Hypothalamus (tissue), 51 donors: ENCODE measurements at regions not wholly inside any gene's neighbourhood (a gene's known extent, or its start where the extent isn't known, plus 50 kb on each side); places are given as distances from the start of the nearest gene placed in this dataset.
"Not testable (repeated sequence)": the region's sequence is repeated elsewhere in the genome, so short reads cannot be mapped to it uniquely, and the experiment has no call there.

Experiments used
- DNase-seq, 51 donors: peaks; one replicate each; lab custom pipeline; 2025; lab: John Stamatoyannopoulos, UW

DNA sequence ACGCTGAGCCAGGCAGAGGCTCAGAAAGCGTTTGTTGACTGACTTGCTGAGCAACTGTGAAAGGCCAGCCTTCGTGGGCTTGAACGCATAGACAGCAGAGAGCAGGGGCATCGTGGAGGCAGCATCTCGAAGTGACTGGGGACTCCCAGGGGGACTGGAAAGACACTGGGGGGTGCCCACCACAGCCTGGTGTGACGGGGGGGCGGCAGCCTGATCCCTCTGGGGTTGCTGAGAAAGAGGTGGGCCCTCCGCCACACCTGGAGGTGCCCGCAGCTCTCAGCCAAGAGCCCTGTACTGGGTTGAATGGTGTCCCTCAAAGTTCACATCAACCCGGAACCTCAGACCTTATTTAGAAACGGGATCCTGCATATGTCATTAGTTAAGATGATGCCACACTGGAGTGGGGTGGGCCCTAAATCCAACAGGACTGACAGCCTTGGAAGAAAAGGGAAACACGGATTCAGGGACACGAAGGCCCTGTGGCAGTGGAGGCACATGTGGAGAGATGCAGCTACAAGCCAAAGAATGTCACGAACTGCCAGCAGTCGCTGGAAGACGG lies 84.6 kb downstream of the RFLNA start:
- no peak for DNase-seq

GRCh38 chr12:124378926-124379325 lies 84.0 kb downstream of the RFLNA start:
- no peak for DNase-seq

GRCh38 chr12:124377981-124378509 lies 83.2 kb downstream of the RFLNA start:
- no peak for DNase-seq

DNA sequence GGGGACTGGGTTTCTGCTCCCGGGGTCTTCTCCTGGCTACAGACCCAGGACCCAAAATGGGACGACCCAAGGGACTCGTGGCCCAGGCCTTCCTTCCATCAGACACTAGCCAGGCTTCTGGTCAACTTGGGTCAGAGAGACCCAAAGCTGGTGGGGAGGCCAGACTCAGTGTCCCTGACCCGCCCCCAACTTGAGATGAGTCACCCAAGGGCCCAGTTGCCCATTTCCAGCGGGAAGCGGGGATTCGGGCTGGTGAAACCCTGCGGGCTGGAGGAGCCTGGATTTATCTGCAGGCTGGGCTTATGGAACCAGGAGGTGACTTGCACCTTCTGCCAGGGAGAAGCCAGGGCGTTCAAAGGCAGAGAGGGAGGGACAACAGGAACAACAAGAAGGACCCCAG lies 81.5 kb downstream of the RFLNA start:
- no peak for DNase-seq

- no peak for DNase-seq
Measured at GRCh38 chr12:124375789-124376175, 80.9 kb downstream of the RFLNA start.

DNA sequence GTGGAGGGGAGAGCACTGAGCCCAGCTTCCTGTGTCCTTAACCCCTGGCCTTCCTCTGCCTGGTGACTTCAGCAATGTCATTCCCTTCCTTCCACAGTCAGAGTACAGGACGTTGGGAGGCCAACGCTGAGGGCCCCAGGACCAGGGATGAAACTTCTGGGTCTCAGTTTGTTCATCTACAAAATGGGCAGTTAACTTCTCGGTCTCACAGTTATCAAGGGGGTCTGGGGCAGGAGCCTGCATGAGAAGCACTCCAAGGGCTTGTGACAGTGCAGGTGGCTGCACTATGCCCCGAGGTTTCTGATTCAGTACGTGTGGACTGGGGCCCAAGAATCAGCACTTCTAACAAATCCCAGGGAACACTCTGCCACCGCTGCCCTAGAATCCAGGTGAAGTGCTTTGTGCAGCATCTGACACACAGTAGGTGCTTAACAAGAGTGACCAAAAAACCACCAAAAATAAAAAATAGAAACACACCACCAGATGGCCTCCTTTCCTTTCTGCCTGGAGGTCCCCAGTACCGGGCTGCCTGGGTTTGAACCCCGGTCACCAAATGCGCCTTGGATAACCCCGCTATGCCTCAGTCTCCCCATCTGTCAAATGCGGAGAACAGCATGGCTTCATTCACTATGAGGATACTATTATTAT lies 80.4 kb downstream of the RFLNA start:
- no peak for DNase-seq

DNA sequence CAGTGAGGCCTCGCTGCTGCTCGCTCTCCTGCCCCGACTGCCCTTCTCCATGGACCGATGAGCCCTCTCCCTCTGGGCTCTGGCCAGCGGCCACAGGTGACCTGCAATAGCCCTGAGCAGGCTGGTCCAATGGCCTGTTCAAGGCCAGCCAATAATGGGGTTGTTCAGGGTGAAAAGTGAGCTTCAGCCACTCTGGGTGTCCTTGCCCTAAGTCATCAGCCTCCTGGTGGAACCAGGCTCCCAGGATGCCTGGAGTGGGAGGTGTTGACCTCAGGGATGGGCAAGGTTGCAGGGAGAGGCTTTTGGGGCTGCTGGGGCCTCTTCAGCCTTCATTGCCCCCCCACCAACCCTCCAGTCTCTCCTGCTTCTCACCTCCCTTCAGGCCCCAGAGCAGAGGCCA lies 79.7 kb downstream of the RFLNA start:
- no peak for DNase-seq

GRCh38 chr12:124374147-124374546 lies 79.3 kb downstream of the RFLNA start:
- DNase-seq: no peak

GRCh38 chr12:124373701-124374100 lies 78.8 kb downstream of the RFLNA start:
- DNase-seq: not testable (repeated sequence)

- DNase-seq: no peak
Measured at GRCh38 chr12:124372831-124373230, 77.9 kb downstream of the RFLNA start.

DNA sequence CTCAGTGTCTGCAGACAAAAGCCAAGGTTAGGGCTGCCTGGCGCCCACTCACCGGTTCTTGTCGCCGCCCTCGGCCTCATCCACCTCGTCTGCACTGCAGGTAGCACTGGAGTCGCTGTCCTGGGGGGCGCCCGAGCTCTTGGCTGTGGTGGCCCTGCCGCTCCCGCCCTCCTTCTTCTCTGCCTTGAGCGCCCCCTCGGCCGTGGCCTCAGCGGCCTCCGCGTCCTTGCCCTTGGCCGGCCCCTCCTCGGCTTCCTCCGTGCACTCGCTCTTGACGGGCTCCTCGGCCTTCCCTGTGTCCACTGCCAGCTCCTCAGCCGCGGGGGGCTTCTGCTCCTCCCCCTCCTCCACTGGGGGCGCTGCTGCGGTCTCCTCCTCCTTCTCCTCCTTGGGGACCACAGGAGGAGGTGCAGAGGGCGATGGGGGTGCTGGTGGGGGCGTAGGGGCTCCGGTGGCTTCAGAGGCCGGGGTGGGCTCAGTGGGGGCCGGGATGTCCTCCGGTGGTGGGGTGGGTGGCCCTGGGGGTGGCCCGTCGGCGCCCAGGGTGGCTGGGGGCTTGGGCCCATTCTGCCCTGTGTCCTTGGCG lies 77.2 kb downstream of the RFLNA start:
- no peak for DNase-seq

DNA sequence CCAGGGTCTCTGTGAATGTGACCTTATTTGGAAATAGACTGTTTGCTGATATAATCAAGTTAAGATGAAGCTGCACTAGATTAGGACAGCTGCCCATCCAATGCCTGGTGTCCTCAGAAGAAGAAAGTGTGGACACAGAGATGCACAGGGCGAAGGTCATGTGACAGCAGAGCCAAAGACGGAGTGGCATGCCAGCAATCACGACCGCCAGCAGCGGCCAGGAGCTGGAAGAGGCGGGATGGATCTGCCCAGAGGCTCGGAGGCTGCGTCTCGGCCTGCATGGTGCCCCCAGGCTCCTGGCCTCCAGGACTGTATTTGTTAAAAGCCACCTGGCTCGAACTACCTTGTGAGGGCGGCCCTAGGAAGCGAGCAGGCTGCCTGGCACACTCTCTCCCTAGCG lies 76.5 kb downstream of the RFLNA start:
- peak in 1 of 51 donors; percentile 10 for DNase-seq

DNA sequence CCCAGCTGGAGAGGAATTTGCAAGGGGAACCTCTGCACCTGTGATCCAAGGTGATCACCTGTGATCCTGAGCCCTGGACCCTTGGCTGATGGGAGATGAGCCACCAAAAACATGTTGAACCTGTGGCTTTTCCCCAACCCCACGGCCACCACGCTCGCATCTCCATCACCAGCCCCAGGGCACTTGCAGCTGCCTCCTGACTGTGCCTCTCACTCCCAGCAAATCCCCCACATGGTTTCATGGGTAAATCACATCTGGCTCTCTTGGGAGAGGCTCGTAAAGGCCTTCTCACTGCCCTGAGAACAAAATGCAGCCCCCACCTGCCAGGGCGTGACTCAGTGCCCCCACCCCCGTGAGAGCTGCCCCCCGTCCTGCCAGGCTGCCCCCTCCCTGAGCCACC lies 76.0 kb downstream of the RFLNA start:
- DNase-seq: no peak

DNA sequence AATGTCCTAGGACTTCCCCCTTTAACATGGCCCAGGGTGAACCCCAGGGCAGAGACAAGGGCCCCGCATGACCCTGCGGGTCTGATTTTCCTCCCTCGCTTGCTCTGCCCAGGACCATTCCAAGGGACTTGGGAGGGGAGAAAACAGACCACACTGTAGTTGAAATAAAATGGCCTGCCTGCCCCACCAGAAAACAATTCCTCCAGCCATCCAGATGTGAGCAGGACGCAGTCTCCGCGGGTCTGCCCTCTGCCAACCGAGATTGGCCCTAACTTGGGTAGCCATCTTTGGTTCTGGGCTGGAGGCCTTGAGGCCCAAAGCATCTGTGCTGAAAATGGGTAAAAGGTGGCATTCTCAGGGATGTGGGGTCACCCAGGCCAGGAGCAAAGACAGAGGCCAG lies 75.5 kb downstream of the RFLNA start:
- no peak for DNase-seq

DNA sequence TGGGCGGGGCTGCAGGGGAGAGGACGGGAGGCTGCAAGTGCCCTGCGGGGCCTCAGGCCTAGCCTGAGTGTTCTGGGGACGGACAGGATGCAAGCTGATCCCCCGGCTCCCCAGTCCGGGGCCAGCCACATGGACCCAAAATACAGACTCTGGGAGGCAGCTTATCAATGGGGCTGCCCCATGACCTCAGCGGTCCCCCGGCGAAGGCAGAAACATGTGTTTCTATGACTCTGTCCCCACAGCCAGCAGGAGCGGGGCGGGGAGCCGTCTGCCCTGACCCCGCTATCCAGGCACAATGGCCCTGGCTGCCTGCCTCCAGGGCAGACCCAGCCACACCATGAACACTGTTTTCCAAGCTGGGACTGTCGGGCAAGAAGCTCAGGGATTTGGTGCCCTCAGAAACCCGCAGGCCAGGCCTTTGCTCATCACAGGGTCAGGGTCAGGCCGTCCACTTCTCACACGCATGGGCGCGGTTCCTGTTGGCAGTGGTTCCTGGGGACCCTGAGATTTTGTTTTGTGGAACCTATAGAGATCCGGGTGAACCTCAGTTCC lies 75.0 kb downstream of the RFLNA start:
- DNase-seq: peak in 28 of 51 donors; percentile 35 to 83 (median 66)

DNA sequence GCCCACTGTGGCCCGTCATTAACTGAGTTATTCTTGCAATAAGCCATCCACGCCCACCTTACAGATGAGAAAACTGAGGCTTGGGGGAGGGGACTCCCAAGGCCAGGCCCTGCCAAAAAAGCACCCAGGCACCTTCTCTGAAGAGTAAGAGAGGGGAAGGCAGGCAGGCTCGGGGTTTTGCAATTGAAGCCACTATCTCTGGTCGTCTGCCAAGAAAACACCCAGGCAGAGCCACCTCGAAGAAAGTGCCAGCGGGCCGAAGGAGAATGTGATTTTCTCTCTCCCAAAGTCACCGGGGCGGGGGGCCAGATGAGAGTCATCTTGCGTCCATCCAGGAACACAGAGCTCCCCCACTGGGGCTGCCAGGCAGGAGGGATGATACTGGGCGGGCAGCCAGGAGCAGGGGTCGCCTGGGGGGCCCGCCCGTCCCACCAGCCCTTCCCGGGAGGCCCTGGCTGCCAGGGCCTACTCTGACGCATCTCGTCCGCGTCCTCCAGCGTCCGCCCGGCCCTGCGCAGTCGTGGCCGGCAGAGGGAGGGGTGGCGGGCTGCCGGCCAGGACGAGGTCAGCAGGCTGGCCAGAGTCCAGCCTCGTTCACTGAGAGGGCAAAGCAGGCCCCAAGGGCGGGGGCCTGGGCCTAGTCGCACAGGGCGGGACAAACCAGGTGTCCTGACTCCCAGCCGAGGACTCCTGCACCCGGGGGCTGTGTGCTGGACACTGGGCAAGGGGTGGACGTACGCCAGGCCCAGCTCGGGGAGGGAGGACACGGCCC lies 74.3 kb downstream of the RFLNA start:
- peak in 50 of 51 donors; percentile 30 to 92 (median 82) for DNase-seq

DNA sequence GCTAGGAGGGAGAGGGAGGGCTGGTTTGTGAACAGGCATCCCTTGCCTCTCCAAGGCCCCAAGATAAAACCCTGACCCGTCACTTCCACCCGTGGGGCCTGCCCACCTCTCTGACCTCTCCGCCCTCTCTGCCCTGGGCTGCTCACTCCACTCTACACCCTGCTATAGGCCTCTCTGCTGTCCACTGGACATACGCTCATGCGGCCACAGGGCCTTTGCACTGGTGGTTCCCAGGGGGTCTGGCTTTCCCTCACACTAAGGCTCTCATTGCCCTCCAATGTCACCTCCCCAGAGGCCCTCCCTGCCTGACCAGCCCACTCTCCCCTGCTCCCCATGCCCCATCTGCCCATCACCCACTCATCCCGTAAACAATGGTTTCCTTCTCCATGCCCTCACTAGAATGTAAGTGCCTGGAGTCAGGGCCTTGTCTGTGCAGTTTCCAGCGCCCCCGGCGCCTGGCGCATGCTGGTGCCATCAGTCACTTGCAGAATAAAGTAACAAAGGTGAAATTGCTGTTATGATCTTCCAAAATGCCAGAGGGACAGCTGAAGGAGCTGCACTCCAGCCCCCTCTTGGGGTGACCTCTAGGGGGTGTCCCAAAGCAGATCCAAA lies 73.6 kb downstream of the RFLNA start:
- peak in 10 of 51 donors; percentile 12 to 51 (median 30) for DNase-seq

DNA sequence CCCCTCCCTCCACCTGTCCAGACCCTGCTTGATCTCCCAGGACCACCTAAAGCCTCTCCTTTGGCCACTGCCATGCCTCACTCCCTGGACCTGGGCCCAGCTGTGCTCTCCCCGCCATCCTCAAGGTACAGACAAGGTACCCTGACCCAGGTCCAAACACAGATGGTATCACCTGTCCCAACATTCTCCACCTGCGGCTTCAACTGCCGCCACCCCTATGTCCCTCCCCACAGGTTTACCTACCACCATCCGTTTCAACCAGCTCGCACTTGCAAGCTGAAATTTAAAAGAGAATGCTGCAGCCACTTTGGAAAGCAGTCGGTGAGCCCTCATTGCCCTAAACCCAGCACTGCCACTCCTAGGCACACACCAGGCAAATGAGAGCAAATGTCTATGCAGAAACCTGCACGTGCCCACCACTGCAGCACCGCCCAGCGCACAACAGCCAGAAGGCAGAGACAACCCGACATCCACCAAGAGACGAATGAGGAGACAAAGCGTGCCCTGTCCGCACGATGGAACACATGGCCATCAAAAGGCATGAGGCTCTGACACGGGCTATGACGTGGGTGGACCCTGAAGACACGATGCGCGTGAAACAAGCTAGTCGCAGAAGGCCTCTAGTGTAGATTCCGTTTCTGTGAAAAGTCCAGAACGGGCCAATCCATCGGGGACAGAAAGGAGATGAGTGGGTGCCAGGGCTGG lies 71.0 kb downstream of the RFLNA start:
- DNase-seq: peak in 39 of 51 donors; percentile 14 to 84 (median 64)
